Activated naive CD8-positive, alpha-beta T cell treated with anti-CD3 and anti-CD28 coated beads for 36 hours (primary cell): ENCODE measurements at regions not wholly inside any gene's neighbourhood (a gene's known extent, or its start where the extent isn't known, plus 50 kb on each side); places are given as distances from the start of the nearest gene placed in this dataset.

ENCODE experiments used
- DNase-seq: peaks from one replicate; pipeline ENCODE4 v3.0.0; 2021
- H3K27ac Mint-ChIP-seq: one replicate; pipeline ENCODE4 v1.8.0; 2022; ENCODE audit warnings: mild to moderate bottlenecking, moderate library complexity, mixed read lengths
- H3K27me3 Mint-ChIP-seq: one replicate; pipeline ENCODE4 v1.8.0; 2022; ENCODE audit warnings: mild to moderate bottlenecking, mixed read lengths
- H3K36me3 Mint-ChIP-seq: one replicate; pipeline ENCODE4 v1.8.0; 2021; ENCODE audit warnings: mild to moderate bottlenecking, mixed read lengths
- H3K4me1 Mint-ChIP-seq: one replicate; pipeline ENCODE4 v1.8.0; 2021; ENCODE audit warnings: mixed read lengths
- H3K4me3 Mint-ChIP-seq: one replicate; pipeline ENCODE4 v1.8.0; 2022; ENCODE audit warnings: mild to moderate bottlenecking, moderate library complexity, mixed read lengths
- H3K9me3 Mint-ChIP-seq: one replicate; pipeline ENCODE4 v1.8.0; 2022; ENCODE audit warnings: mixed read lengths

DNA sequence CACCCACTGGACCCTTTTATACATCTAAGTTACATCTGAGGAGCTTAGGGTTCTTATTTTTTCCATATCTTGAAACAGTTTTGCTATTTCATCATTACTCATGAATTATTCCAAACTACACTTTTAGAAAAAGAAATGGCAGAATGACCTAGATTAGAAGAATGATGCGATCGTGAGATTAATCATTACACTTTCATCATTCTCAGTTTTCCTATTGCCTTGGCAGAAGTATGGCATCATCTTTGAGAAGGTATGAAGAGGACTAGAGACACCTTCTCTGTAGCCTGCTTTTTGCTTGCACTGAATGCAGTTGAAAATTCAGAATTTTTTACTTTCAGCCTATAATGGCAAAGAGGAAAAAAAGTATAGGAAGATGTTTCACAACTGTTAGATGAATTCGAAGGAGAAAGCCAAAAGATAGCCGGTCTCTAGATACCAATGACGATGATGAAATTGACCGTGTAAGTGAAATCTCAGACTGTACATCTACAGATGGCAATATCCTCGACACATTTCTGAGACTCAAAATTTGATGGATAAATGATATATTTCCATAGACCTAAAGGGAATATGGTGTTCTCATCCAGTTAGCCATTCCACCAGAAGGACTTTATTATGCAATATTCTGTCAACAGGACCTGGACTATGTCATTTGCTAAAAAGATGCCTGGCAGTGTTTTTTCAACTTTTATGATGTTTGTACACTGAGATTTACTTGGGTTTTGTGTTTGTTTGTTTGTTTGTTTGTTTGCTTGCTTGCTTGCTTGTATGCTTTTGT is 191.8 kb downstream of the TOMM20 start:
- no peak for DNase-seq
- Mint-ChIP-seq H3K9me3 (no peaks in the 10 kb centered on the region), H3K27me3 (no peaks in the 10 kb centered on the region), H3K4me3 (no peak overlapping the region), H3K4me1 (peaks cover 31% of the 10 kb centered on the region), H3K27ac (no peak overlapping the region), H3K36me3 (peaks cover 1% of the 10 kb centered on the region)

DNA sequence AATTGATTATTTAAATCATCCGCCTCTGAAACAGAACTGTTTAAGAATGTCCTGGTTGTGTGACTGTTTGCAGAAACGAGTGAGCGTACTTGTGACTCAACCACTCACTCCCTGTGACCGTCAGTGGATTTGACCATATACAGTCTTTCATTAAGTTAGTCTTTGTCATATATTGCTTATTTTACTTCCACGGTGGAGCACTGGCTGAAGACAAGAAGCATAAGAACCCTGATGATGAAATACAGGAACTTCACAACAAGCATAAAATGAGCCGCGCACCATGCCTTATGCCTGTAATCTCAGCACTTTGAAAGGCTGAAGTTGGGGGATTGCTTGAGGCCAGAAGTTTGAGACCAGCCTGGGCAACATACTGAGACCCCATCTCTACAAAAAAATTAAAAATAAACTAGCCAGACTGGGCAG is 194.0 kb downstream of the TOMM20 start:
- Mint-ChIP-seq H3K27ac (no peak overlapping the region), H3K4me1 (peaks cover 36% of the 10 kb centered on the region), H3K4me3 (no peak overlapping the region), H3K27me3 (no peaks in the 10 kb centered on the region), H3K36me3 (peaks cover 1% of the 10 kb centered on the region), H3K9me3 (no peaks in the 10 kb centered on the region)
- no peak for DNase-seq

DNA sequence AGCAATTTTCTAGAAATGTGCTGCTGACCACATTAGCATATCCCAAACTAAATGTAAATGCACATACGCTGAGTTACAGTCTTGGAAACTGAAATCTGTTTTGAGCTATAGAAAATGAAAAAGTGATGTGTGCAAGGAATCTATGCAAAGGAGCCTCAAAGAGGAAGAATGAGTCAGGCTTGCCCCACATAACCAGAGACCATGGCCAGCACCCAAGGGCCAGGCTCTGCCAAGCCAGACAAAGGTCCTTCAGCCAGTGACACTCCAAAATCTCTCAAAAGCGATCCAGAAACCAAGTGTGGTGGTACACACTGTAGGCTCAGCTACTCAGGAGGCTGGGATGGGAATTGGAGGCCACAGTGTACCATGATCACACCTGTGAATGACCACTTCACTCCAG is 195.2 kb downstream of the TOMM20 start:
- H3K4me3 Mint-ChIP-seq = no peak overlapping the region
- no peaks in the 10 kb centered on the region for H3K27me3 Mint-ChIP-seq
- H3K4me1 Mint-ChIP-seq = peaks cover 47% of the 10 kb centered on the region
- DNase-seq = peak; percentile 27
- H3K36me3 Mint-ChIP-seq = peaks cover 1% of the 10 kb centered on the region
- peak overlapping the region; percentile 80 for H3K27ac Mint-ChIP-seq
- H3K9me3 Mint-ChIP-seq = no peaks in the 10 kb centered on the region

DNA sequence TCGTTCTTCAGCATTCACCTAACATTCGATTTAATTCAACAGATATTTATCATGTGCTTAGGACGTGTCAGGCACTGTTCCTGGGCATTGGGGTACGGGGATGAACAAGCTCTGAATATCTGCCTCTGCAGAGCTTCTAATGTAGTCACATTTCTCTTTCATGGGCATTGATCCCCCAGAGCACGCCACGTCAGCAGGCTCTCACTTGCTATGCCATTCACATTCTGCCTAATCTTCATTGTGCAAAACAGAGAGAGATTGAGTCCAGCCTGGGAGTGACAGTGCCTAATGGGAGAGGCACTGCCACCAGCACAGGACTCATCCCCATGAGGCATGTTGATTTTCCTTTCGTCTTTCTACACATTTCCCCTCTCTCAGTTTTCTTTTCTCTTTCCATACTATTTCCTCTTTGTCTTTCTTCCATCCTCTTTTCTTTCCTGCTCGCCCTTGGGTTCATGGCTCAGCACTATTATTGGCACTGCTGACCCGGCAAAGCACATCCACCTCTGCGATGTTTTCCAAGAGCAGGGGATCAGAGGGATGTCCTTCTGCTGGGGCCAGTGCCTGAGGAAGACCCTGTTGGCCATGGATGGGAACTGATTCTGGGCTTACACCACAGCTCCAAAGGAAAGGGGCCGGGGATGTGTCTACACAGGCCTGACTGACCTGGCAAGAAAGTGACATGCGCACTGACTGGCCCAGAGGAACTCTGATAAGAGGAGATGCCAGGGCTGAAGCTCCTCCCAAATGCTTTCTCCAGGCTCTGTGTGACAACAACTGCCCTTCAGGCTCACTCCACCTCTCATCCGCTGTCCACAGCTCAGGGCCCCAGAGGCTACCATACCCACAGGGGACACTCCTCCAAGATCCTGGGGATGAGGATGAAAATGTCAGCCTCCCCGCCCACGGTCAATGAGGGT is 195.9 kb downstream of the TOMM20 start:
- Mint-ChIP-seq H3K27me3 (no peaks in the 10 kb centered on the region), H3K4me3 (no peak overlapping the region), H3K4me1 (peaks cover 52% of the 10 kb centered on the region), H3K9me3 (no peaks in the 10 kb centered on the region), H3K36me3 (peaks cover 1% of the 10 kb centered on the region), H3K27ac (peak overlapping the region; percentile 80)
- DNase-seq = no peak

DNA sequence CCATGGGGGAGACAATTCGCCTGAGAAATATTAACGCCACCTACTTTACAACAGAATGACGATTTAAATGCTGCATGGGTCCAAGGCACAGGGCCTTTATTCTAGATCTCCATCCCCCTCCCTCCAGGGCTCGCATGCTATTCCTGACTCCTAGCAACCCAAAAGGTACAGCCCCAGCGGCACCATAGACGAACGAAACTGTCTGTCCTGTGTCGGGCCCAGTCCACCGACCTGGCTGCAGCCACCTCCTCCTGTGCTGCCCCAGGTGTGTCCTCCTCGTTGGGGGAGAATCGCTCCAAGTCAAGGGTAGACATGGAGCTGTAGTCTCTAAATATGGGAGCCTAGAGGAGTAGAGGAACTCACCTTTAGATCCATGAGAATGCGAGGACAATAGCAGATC is 196.5 kb downstream of the TOMM20 start:
- Mint-ChIP-seq H3K4me3 (no peak overlapping the region), H3K36me3 (peaks cover 1% of the 10 kb centered on the region), H3K27ac (peak overlapping the region; percentile 10), H3K27me3 (no peaks in the 10 kb centered on the region), H3K9me3 (no peaks in the 10 kb centered on the region), H3K4me1 (peaks cover 58% of the 10 kb centered on the region)
- no peak for DNase-seq

DNA sequence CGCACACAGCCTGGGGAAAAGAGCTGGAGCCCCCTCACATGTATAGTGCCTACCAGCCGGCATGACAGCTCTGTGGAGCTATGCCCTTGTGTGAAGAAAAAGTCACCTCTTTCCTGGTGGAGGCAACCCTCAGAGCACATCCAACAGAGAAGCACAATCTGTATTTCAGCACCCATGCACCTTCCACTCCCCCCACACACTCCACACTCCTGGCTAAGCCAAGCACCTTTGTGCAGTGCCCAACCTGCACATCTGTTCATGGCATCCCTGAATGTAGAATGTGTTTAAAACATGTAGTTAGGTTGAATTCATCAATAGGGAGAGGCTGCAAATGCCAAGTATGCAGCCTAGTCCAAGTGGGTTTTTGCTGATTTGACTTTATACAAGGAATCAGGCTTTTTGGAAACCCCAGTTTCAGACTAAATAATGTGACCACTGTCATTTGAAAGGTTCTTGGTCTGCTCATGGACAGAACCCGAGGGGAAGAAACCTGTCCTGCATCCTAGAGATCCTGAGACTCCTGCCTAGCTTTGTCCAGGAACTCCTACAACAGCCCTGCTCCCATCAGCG is 197.1 kb downstream of the TOMM20 start:
- Mint-ChIP-seq H3K27me3 (no peaks in the 10 kb centered on the region), H3K4me1 (peaks cover 60% of the 10 kb centered on the region), H3K4me3 (no peak overlapping the region), H3K27ac (peak overlapping the region; percentile 10), H3K9me3 (no peaks in the 10 kb centered on the region), H3K36me3 (peaks cover 1% of the 10 kb centered on the region)
- no peak for DNase-seq

DNA sequence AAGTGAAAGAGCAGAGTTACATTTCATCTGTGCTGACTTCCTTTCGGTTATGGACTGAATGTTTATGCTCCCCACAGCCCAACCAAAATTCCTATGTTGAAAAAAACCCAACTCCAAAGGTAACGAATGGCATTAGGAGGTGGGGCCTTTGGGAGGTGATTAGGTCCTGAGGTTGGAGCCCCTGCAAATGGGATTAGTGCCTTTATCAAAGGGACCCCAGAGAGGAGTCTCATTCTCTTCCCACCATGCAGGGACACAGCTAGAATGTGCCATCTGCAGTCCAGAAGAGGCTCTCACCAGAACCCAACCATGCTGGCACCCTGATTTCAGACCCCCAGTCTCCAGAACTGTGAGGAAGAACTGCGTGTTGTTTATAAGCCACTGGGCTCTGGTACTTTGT is 199.3 kb downstream of the TOMM20 start:
- H3K4me3 Mint-ChIP-seq = no peak overlapping the region
- no peak for DNase-seq
- peak overlapping the region; percentile 10 for H3K27ac Mint-ChIP-seq
- H3K27me3 Mint-ChIP-seq = no peaks in the 10 kb centered on the region
- H3K9me3 Mint-ChIP-seq = peaks cover 2% of the 10 kb centered on the region
- H3K4me1 Mint-ChIP-seq = peaks cover 66% of the 10 kb centered on the region
- peaks cover 5% of the 10 kb centered on the region for H3K36me3 Mint-ChIP-seq

DNA sequence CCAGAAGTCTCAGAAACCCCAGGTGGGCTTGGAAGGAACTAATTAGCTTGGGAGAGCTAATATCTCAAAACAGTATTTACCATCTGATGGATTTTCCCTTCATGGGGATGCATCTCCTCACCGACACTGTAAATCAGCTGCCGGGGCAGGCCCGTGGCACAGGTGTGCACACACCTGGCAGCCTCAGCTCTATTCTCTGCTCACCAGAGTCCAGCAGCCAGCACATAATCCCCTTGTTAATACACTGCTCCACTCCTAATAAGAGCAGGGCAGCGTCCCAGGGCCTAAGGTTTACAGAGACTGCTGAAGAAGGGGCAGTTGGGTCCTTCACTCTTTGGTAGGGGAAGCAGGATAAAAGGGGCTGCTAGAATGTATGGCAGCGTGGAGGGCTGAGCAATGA is 200.0 kb downstream of the TOMM20 start:
- H3K9me3 Mint-ChIP-seq = peaks cover 3% of the 10 kb centered on the region
- DNase-seq = no peak
- peaks cover 68% of the 10 kb centered on the region for H3K4me1 Mint-ChIP-seq
- no peaks in the 10 kb centered on the region for H3K27me3 Mint-ChIP-seq
- peaks cover 5% of the 10 kb centered on the region for H3K36me3 Mint-ChIP-seq
- no peak overlapping the region for H3K4me3 Mint-ChIP-seq
- peak overlapping the region; percentile 97 for H3K27ac Mint-ChIP-seq

DNA sequence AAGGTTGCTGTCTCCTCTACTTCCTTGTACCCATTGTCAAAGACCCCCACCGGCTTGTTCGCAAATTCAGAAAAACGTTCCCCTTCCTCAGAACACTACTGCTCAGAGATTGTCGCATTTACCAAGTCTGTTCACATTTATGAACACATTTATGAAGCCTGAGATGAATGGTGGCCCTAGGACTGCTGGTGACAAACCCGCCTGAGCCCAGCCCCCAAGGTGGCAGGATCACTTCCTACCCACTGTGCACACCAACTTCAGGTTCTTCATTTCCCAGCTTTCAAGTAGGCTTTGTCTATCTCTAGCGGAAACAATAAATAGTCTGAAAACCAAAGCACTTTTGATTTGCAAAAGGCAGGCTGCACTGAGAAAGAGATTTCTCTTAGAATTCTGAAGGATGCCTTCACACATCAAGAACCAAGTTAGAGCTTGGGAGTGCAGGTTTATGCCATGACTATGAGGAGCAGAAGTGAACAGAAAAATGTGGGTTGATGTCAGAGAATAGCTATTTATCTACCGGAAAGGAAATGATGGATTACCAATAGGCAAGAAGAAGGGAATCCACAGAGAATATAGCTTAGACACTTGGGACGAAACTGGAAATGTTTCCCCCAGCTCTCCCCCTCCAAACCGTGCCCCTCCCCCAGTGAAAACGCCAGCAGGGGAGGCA is 200.5 kb downstream of the TOMM20 start:
- no peak for DNase-seq
- Mint-ChIP-seq H3K4me3 (peak overlapping the region; percentile 54), H3K4me1 (peaks cover 68% of the 10 kb centered on the region), H3K9me3 (peaks cover 6% of the 10 kb centered on the region), H3K27ac (peak overlapping the region; percentile 97), H3K36me3 (peaks cover 9% of the 10 kb centered on the region), H3K27me3 (no peaks in the 10 kb centered on the region)

DNA sequence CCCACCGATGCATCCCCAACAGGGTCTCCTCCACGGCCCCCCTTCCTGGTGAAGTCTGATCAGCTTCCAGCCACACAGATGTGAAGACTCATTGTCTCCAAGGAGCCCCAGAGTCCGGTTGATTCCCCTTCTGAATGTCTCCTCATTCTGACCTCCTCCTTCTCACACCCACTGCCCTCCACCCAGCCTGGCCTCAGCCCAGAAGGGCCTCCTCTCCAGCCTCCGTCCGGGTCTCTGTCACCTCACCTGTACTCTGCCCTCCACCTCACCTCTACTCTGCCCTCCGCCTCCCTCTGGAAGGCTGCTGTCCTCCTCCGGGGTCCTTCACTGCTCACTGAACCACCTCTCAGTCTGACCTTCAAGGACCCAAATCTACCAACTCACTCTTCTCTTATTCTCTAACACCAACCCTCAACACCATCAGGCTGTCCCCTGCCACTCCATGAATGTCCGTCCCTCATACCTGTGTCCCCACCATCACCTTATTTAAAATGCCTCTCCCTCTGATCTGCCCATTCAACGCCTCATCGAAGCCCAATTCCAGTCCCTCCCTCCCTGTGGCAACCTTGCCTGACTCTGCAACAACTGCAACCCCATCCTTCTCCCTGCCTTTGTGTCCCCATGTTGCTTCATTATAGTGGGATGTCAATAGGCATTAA is 201.2 kb downstream of the TOMM20 start:
- Mint-ChIP-seq H3K27me3 (no peaks in the 10 kb centered on the region), H3K9me3 (peaks cover 6% of the 10 kb centered on the region), H3K4me1 (peaks cover 61% of the 10 kb centered on the region), H3K36me3 (peaks cover 7% of the 10 kb centered on the region), H3K4me3 (peak overlapping the region; percentile 54), H3K27ac (peak overlapping the region; percentile 97)
- DNase-seq = no peak

DNA sequence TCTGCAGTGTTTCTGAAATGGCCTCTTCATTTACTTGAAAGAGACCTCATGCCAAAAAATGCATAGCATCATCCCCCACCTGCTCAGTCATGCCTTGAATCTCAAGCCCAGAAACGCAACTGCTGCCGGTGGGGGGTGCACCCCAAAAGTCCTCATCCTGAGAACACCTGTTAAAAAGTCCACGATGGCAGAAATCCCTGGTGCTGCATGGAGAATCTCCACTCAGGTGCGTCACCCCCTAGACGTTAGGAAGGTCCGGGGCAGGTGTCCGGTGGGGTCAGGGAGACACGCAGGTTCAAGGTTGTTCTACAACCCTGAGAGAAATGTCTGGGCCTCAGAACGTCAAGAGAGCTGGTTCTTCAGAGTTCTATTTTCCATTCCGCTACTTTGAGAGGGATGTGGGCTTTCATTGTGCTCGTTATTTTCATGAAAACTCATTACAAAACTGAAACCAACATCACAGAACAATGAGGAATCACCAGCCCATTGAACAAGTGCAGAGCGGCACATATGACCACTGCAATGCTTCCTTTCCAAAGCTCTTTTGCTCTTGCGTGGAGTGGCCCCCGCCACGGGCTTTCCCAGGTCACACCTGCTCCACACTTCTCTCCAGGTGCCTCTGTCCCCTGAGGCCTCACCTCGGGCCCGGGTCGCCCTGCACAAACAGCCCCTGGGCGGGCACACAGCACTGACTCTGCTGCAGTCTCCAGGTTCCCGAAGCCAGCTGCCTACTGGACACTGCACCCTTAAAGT is 201.9 kb downstream of the TOMM20 start:
- peaks cover 55% of the 10 kb centered on the region for H3K4me1 Mint-ChIP-seq
- DNase-seq = peak; percentile 75
- peak overlapping the region; percentile 97 for H3K27ac Mint-ChIP-seq
- no peaks in the 10 kb centered on the region for H3K27me3 Mint-ChIP-seq
- peaks cover 7% of the 10 kb centered on the region for H3K36me3 Mint-ChIP-seq
- peak overlapping the region; percentile 54 for H3K4me3 Mint-ChIP-seq
- H3K9me3 Mint-ChIP-seq = peaks cover 6% of the 10 kb centered on the region

DNA sequence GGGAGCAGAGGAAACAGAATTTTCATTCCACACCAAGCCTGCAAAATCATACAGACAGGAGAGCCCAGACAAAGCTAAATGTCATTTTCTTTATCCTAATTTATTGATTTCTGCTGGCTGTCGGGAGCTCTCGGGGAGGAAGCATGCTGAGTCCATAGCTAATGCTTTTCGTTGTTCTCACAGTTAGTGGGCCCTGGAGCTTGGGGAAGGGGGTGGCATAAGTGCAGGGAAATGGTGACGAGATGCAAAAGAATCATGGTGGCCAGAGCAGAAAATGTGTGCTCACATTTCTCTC is 202.4 kb downstream of the TOMM20 start:
- no peaks in the 10 kb centered on the region for H3K27me3 Mint-ChIP-seq

DNA sequence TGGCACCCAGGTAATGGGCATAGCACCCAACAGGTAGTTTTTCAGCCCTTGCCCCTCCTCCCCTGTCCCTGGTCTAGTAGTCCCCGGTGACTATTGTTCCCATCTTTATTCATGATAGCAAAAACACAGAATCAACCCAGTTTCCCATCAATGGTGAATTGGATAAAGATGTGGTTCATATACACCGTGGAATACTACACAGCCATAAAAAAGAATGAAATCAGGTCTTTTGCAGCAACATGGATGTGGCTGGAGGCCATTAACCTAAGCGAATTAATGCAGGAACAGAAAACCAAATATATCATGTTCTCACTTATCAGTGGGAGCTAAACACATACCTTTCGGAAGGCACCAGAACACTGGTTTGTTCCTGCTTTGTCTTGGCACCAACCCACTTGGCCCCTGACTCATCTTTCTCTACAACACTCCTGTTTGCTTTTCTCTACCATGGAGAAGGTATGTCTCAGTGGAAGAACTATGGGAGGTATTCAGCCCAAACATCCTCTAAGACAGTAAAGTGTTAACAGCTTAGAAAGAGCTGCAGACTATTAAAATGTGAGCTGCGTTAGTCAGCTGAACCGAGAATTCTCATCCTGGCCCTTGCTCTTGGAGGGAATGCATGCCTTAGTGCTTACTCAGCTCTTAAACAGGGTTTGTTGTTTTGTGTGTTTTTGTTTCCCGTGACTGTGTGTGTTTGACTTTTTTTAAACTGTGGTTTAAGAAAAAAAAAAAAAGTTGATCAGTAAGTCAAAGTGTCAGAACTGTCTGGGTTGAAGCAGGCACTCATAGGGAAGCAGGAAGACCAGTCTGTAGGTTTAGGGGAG is 203.0 kb downstream of the TOMM20 start:
- H3K27me3 Mint-ChIP-seq = no peaks in the 10 kb centered on the region
- H3K9me3 Mint-ChIP-seq = peaks cover 6% of the 10 kb centered on the region
- H3K4me1 Mint-ChIP-seq = peaks cover 51% of the 10 kb centered on the region
- H3K4me3 Mint-ChIP-seq = peak overlapping the region; percentile 54
- peaks cover 7% of the 10 kb centered on the region for H3K36me3 Mint-ChIP-seq
- DNase-seq = no peak
- peak overlapping the region; percentile 97 for H3K27ac Mint-ChIP-seq

More for the DNA sequence above, 202.4 kb downstream of the TOMM20 start:
- Mint-ChIP-seq H3K4me1 (peaks cover 52% of the 10 kb centered on the region), H3K9me3 (peaks cover 6% of the 10 kb centered on the region), H3K4me3 (peak overlapping the region; percentile 54), H3K36me3 (peaks cover 7% of the 10 kb centered on the region), H3K27ac (peak overlapping the region; percentile 97)
- DNase-seq = no peak
